K562 (cell line): ENCODE measurements at regions not wholly inside any gene's neighbourhood (a gene's known extent, or its start where the extent isn't known, plus 50 kb on each side); places are given as distances from the start of the nearest gene placed in this dataset.

Experiments used
- ATAC-seq: fragments of 200-7000 bp; cut with Tn5 transposase; 3 replicates; pipeline ENCODE4 v1.9.1; 2020; ENCODE audit warnings: moderate library complexity
- BruUV-seq: library from RNA; stranded (reverse); fragments of 400-500 nt; replicated peaks from 2 replicates; lab custom pipeline; 2021; lab: Mats Ljungman, UMichigan
- CTCF ChIA-PET: fragments of 300-600 bp; formaldehyde crosslinking; extraction: SDS; loops from one replicate; lab custom pipeline; 2021; ENCODE audit warnings: low intra/inter-chr PET ratio; lab: Yijun Ruan, JAX
- POLR2A ChIA-PET: fragments of 300-600, 350-650 bp; sonication (Branson Sonifier 250); formaldehyde crosslinking; extraction: SDS; loops from one replicate; lab custom pipeline; 2021; ENCODE audit warnings: antibody characterized with exemption, inconsistent platforms; lab: Yijun Ruan, JAX
- DNase-seq, 4 experiments: peaks; one replicate each; pipeline versions ENCODE4 v3.0.0 to v3.0.0-alpha.2; 2011 to 2018; ENCODE audit warnings: low spot score in 3 of 4, mixed read lengths in 3 of 4; ENCODE audit errors: extremely low read depth in 1 of 4
- FAIRE-seq: peaks from 2 replicates; lab custom pipeline; 2011; peaks lifted over from hg19 to GRCh38; lab: Jason Lieb, UNC
- H2AFZ ChIP-seq: 2 replicates; pipeline ENCODE4 v1.6.0; 2011; ENCODE audit warnings: low read depth, low read length, control low read depth, inconsistent platforms
- H3K27ac ChIP-seq: fragments of 200-600 bp; 3 replicates; pipeline ENCODE4 v1.8.0; 2011; ENCODE audit warnings: low read depth, mild to moderate bottlenecking, control low read depth, inconsistent platforms, low read length, moderate library complexity, mixed read lengths; ENCODE audit errors: extremely low read depth
- H3K27me3 ChIP-seq, 2 experiments: fragments of 300-600 bp in 1 of 2; 2 replicates in 1 of 2; 3 replicates in 1 of 2; pipeline versions ENCODE4 v1.6.0 to v1.8.0; 2011; ENCODE audit warnings: inconsistent platforms in 2 of 2, low read length in 2 of 2, mild to moderate bottlenecking in 1 of 2, mixed read lengths in 1 of 2, moderate library complexity in 1 of 2; ENCODE audit not compliant: control insufficient read depth in 2 of 2, insufficient read depth in 2 of 2
- H3K36me3 ChIP-seq: fragments of 300-600 bp; 3 replicates; pipeline ENCODE4 v1.8.0; 2011; ENCODE audit warnings: mild to moderate bottlenecking, low read length, inconsistent platforms; ENCODE audit not compliant: control insufficient read depth, insufficient read depth
- H3K4me1 ChIP-seq, 2 experiments: fragments of 200-600 bp in 1 of 2; replicated peaks in 1 of 2; 2 replicates in 1 of 2; 3 replicates in 1 of 2; pipeline versions ENCODE4 v1.5.1 to v1.8.0; 2011; ENCODE audit warnings: inconsistent platforms in 2 of 2, low read length in 2 of 2, mild to moderate bottlenecking in 1 of 2, mixed read lengths in 1 of 2, moderate library complexity in 1 of 2; ENCODE audit not compliant: control insufficient read depth in 2 of 2, insufficient read depth in 2 of 2
- H3K4me2 ChIP-seq: 2 replicates; pipeline ENCODE4 v1.6.1; 2011; ENCODE audit warnings: low read length, control low read depth, inconsistent platforms, mixed read lengths; ENCODE audit not compliant: insufficient read depth
- H3K4me3 ChIP-seq: fragments of 200-600 bp; sonication (generic), shearing (Covaris generic); 2 replicates; pipeline ENCODE4 v1.5.1; 2016; ENCODE audit warnings: control low read depth, inconsistent platforms
- H3K79me2 ChIP-seq: fragments of 200-600 bp; 3 replicates; pipeline ENCODE4 v1.8.0; 2011; ENCODE audit warnings: low read length, inconsistent platforms; ENCODE audit not compliant: control insufficient read depth, insufficient read depth
- H3K9ac ChIP-seq, 2 experiments: 2 replicates each; pipeline versions ENCODE4 v1.6.0 to v1.6.1; 2011; ENCODE audit warnings: low read depth in 2 of 2, low read length in 2 of 2, control low read depth in 1 of 2, inconsistent platforms in 1 of 2, mild to moderate bottlenecking in 1 of 2, mixed read lengths in 1 of 2; ENCODE audit not compliant: insufficient read depth in 1 of 2
- H3K9me1 ChIP-seq: one replicate; pipeline ENCODE4 v1.6.0; 2011; ENCODE audit warnings: inconsistent platforms, mild to moderate bottlenecking, low read length, moderate library complexity; ENCODE audit not compliant: control insufficient read depth, insufficient read depth
- H3K9me3 ChIP-seq: replicated peaks from 2 replicates; pipeline ENCODE4 v1.5.1; 2011; ENCODE audit warnings: low read depth, low read length, inconsistent platforms; ENCODE audit not compliant: control insufficient read depth, insufficient read depth
- H4K20me1 ChIP-seq: replicated peaks from 2 replicates; pipeline ENCODE4 v1.6.1; 2011; ENCODE audit warnings: low read length, inconsistent platforms, mixed read lengths; ENCODE audit not compliant: control insufficient read depth, insufficient read depth
- BRD9 ChIP-seq: fragments of 450-650 bp; IDR thresholded peaks from 2 replicates; pipeline ENCODE4 v1.6.1; 2018; ENCODE audit warnings: low read depth; ENCODE audit not compliant: partially characterized antibody
- CBFB ChIP-seq: sonication (generic); formaldehyde crosslinking; IDR thresholded peaks from 2 replicates; pipeline ENCODE4 v1.4.0; 2020; ENCODE audit warnings: mild to moderate bottlenecking, missing genetic modification reagents
- DIDO1 ChIP-seq: fragments of 450-650 bp; IDR thresholded peaks from 2 replicates; pipeline ENCODE4 v1.6.1; 2016; ENCODE audit warnings: low read depth, missing biosample characterization, missing genetic modification characterization
- GTF2F1 ChIP-seq: IDR thresholded peaks from 2 replicates; pipeline ENCODE4 v1.6.1; 2011; ENCODE audit warnings: low read depth, low read length, improper control_type of control experiment
- KDM1A ChIP-seq, 2 experiments: fragments of 450-650 bp; IDR thresholded peaks; 2 replicates each; pipeline ENCODE4 v1.6.1; 2016; ENCODE audit warnings: mild to moderate bottlenecking in 2 of 2
- RUNX1 ChIP-seq: sonication (generic); IDR thresholded peaks from 2 replicates; pipeline ENCODE4 v1.6.1; 2016; ENCODE audit warnings: antibody characterized with exemption, low read depth
- TOE1 ChIP-seq, 2 experiments: fragments of 450-650 bp in 1 of 2; sonication (generic) in 1 of 2; formaldehyde crosslinking in 1 of 2; IDR thresholded peaks; 2 replicates each; pipeline versions ENCODE4 v1.7.1 to v1.8.0; 2016 to 2022; ENCODE audit warnings: borderline replicate concordance in 2 of 2, mild to moderate bottlenecking in 2 of 2, antibody characterized with exemption in 1 of 2, inconsistent platforms in 1 of 2, low read depth in 1 of 2, missing genetic modification reagents in 1 of 2, moderate library complexity in 1 of 2
- ZFP30 ChIP-seq: fragments of 250-450 bp; sonication (Bioruptor Pico); IDR thresholded peaks from 2 replicates; pipeline ENCODE4 v1.8.0; 2022; ENCODE audit warnings: moderate library complexity, mild to moderate bottlenecking, inconsistent platforms, borderline replicate concordance
- ZFX ChIP-seq: sonication (generic); formaldehyde crosslinking; IDR thresholded peaks from 2 replicates; pipeline ENCODE4 v1.8.0; 2022; ENCODE audit warnings: mild to moderate bottlenecking, missing genetic modification reagents, moderate library complexity
- ZNF57 ChIP-seq: fragments of 450-650 bp; formaldehyde crosslinking; IDR thresholded peaks from 2 replicates; pipeline ENCODE4 v1.4.0; 2020; ENCODE audit warnings: mild to moderate bottlenecking, moderate library complexity
- ZNF584 ChIP-seq: fragments of 200-800 bp; sonication (Bioruptor generic); IDR thresholded peaks from 2 replicates; pipeline ENCODE4 v1.6.1; 2016; ENCODE audit warnings: low read depth, mild to moderate bottlenecking, missing genetic modification characterization, missing compliant biosample characterization
- WGBS: fragments of 100-300 bp; shearing (Covaris generic); methylation state at CpG from one replicate; pipeline ENCODE4 v1.1.6; 2016; ENCODE audit warnings: low coverage, mixed read lengths; ENCODE audit not compliant: insufficient coverage; ENCODE audit errors: missing lambda C conversion rate; 5-methylcytosine and 5-hydroxymethylcytosine counted together
- in situ Hi-C: fragments of 300-500 bp; cut with MboI; formaldehyde crosslinking; loops from 4 replicates; pipeline ENCODE4 v1.15.0; 2018; ENCODE audit warnings: inconsistent platforms, mixed read lengths
- intact Hi-C: fragments of 100-400 bp; cut with micrococcal nuclease; formaldehyde crosslinking; loops from 2 replicates; pipeline ENCODE4 v1.14.2; 2022
- TF ChIP-seq, protein P1 (sequence below): sonication (generic); formaldehyde crosslinking; IDR thresholded peaks from 2 replicates; pipeline ENCODE4 v1.8.1; 2023; ENCODE audit warnings: missing genetic modification reagents, mild to moderate bottlenecking, borderline replicate concordance

- TF ChIP-seq, protein P1, sequence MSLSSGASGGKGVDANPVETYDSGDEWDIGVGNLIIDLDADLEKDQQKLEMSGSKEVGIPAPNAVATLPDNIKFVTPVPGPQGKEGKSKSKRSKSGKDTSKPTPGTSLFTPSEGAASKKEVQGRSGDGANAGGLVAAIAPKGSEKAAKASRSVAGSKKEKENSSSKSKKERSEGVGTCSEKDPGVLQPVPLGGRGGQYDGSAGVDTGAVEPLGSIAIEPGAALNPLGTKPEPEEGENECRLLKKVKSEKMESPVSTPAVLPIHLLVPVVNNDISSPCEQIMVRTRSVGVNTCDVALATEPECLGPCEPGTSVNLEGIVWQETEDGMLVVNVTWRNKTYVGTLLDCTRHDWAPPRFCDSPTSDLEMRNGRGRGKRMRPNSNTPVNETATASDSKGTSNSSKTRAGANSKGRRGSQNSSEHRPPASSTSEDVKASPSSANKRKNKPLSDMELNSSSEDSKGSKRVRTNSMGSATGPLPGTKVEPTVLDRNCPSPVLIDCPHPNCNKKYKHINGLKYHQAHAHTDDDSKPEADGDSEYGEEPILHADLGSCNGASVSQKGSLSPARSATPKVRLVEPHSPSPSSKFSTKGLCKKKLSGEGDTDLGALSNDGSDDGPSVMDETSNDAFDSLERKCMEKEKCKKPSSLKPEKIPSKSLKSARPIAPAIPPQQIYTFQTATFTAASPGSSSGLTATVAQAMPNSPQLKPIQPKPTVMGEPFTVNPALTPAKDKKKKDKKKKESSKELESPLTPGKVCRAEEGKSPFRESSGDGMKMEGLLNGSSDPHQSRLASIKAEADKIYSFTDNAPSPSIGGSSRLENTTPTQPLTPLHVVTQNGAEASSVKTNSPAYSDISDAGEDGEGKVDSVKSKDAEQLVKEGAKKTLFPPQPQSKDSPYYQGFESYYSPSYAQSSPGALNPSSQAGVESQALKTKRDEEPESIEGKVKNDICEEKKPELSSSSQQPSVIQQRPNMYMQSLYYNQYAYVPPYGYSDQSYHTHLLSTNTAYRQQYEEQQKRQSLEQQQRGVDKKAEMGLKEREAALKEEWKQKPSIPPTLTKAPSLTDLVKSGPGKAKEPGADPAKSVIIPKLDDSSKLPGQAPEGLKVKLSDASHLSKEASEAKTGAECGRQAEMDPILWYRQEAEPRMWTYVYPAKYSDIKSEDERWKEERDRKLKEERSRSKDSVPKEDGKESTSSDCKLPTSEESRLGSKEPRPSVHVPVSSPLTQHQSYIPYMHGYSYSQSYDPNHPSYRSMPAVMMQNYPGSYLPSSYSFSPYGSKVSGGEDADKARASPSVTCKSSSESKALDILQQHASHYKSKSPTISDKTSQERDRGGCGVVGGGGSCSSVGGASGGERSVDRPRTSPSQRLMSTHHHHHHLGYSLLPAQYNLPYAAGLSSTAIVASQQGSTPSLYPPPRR (CRISPR knock-in tag), result no peak
- TF ChIP-seq ZNF584 (CRISPR knock-in tag) (no peak), GTF2F1 (no peak), BRD9 (no peak)
Observed at GRCh38 chr2:223176970-223177369, 125.0 kb downstream of the KCNE4 start (continued).

- H3K9me1 ChIP-seq, result no peaks in the 10 kb centered on the region
- no peak overlapping the region for H3K27ac ChIP-seq
- H4K20me1 ChIP-seq, result no peaks in the 10 kb centered on the region
- ATAC-seq (no peak), FAIRE-seq (no peak), DNase-seq (no peak)
- no peaks in the 10 kb centered on the region for H3K79me2 ChIP-seq
- TF ChIP-seq ZFX (no peak), RUNX1 (no peak), KDM1A (IDR thresholded peaks at IDR 0.05) (no peak), ZFP30 (no peak), CBFB (CRISPR knock-in tag) (no peak), DIDO1 (tag) (no peak), TOE1 (IDR thresholded peaks at IDR 0.05; ENCODE audit: borderline replicate concordance) (no peak), TOE1 (CRISPR knock-in tag; IDR thresholded peaks at IDR 0.05; ENCODE audit: borderline replicate concordance, low read depth) (no peak), ZNF57 (CRISPR knock-in tag) (no peak)
- no peaks in the 10 kb centered on the region for H3K27me3 ChIP-seq
- H3K4me3 ChIP-seq, result no peak overlapping the region
- ChIA-PET CTCF (no interaction called here), POLR2A (no interaction called here)
- no TSS peak for BruUV-seq
- no peak overlapping the region for H2AFZ ChIP-seq
- H3K9me3 ChIP-seq, result no peaks in the 10 kb centered on the region
- intact Hi-C loops (no loop called here), in situ Hi-C loops (no loop called here)
- H3K36me3 ChIP-seq, result no peaks in the 10 kb centered on the region
- 0% methylated on average over 2 of the region's 2 CpGs for WGBS
- no peaks in the 10 kb centered on the region for H3K4me1 ChIP-seq
- no peak overlapping the region for H3K9ac ChIP-seq
- no peak overlapping the region for H3K4me2 ChIP-seq
Observed at GRCh38 chr2:223180463-223180862, 128.5 kb downstream of the KCNE4 start.
